ENCODE measurements at regions not wholly inside any gene's neighbourhood (a gene's known extent, or its start where the extent isn't known, plus 50 kb on each side); places are given as distances from the start of the nearest gene placed in this dataset.

GRCh38 chr6:74448850-74449249 is 752.8 kb downstream of the CD109 start:
- TF ChIP-seq, protein P1, sequence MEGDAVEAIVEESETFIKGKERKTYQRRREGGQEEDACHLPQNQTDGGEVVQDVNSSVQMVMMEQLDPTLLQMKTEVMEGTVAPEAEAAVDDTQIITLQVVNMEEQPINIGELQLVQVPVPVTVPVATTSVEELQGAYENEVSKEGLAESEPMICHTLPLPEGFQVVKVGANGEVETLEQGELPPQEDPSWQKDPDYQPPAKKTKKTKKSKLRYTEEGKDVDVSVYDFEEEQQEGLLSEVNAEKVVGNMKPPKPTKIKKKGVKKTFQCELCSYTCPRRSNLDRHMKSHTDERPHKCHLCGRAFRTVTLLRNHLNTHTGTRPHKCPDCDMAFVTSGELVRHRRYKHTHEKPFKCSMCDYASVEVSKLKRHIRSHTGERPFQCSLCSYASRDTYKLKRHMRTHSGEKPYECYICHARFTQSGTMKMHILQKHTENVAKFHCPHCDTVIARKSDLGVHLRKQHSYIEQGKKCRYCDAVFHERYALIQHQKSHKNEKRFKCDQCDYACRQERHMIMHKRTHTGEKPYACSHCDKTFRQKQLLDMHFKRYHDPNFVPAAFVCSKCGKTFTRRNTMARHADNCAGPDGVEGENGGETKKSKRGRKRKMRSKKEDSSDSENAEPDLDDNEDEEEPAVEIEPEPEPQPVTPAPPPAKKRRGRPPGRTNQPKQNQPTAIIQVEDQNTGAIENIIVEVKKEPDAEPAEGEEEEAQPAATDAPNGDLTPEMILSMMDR (conservative IDR thresholded peaks at IDR 0.05; ENCODE audit: low read length) = no peak
- no peak for TF ChIP-seq EZH2phosphoT487 (IDR thresholded peaks at IDR 0.05; ENCODE audit: borderline replicate concordance, low read depth, low read length)
